ENCODE measurements at regions not wholly inside any gene's neighbourhood (a gene's known extent, or its start where the extent isn't known, plus 50 kb on each side); places are given as distances from the start of the nearest gene placed in this dataset.

- 0 out of 2 replicates have a peak, but pooled peaks have one; percentile 8 for TF ChIP-seq ZNF7 (CRISPR knock-in tag; IDR thresholded peaks at IDR 0.05)
- TF ChIP-seq ZNF414 (CRISPR knock-in tag; IDR thresholded peaks at IDR 0.05), result peak; percentile 55; the same call in 1 of the 2 replicates
- peak; percentile 96 for TF ChIP-seq POLR2G (IDR thresholded peaks at IDR 0.05; ENCODE audit: low read depth, low read length)
- no peak for TF ChIP-seq PRDM15 (CRISPR knock-in tag; IDR thresholded peaks at IDR 0.05)
- TF ChIP-seq HCFC1 (IDR thresholded peaks at IDR 0.05; ENCODE audit: low read depth, low read length), result no peak
- TF ChIP-seq ZNF44 (CRISPR knock-in tag; IDR thresholded peaks at IDR 0.05), result peak; percentile 56; the same call in 1 of the 2 replicates
- peak; percentile 51; the same call in 1 of the 2 replicates for TF ChIP-seq KMT2B (CRISPR knock-in tag; IDR thresholded peaks at IDR 0.05)
- TF ChIP-seq, protein P1, sequence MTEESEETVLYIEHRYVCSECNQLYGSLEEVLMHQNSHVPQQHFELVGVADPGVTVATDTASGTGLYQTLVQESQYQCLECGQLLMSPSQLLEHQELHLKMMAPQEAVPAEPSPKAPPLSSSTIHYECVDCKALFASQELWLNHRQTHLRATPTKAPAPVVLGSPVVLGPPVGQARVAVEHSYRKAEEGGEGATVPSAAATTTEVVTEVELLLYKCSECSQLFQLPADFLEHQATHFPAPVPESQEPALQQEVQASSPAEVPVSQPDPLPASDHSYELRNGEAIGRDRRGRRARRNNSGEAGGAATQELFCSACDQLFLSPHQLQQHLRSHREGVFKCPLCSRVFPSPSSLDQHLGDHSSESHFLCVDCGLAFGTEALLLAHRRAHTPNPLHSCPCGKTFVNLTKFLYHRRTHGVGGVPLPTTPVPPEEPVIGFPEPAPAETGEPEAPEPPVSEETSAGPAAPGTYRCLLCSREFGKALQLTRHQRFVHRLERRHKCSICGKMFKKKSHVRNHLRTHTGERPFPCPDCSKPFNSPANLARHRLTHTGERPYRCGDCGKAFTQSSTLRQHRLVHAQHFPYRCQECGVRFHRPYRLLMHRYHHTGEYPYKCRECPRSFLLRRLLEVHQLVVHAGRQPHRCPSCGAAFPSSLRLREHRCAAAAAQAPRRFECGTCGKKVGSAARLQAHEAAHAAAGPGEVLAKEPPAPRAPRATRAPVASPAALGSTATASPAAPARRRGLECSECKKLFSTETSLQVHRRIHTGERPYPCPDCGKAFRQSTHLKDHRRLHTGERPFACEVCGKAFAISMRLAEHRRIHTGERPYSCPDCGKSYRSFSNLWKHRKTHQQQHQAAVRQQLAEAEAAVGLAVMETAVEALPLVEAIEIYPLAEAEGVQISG (CRISPR knock-in tag; IDR thresholded peaks at IDR 0.05), result peak; percentile 30
- peak; percentile 100 for TF ChIP-seq ZNF687 (CRISPR knock-in tag; IDR thresholded peaks at IDR 0.05)
- peak in 1 of 2 experiments; percentile 48; a peak in 1 of 4 replicates for TF ChIP-seq REST (IDR thresholded peaks at IDR 0.05; ENCODE audit: borderline replicate concordance in 1 of 2, low read depth in 1 of 2, low read length in 2 of 2)
- TF ChIP-seq MAX (IDR thresholded peaks at IDR 0.05), result peak; percentile 91
- 0 out of 2 replicates have a peak, but pooled peaks have one; percentile 61 for TF ChIP-seq RFXAP (CRISPR knock-in tag; IDR thresholded peaks at IDR 0.05; ENCODE audit: borderline replicate concordance)
These were observed 86.3 kb downstream of the SNX5 start (continued) for GRCh38 chr20:17882065-17882833.

Data from HepG2 (cell line).